ENCODE measurements at regions not wholly inside any gene's neighbourhood (a gene's known extent, or its start where the extent isn't known, plus 50 kb on each side); places are given as distances from the start of the nearest gene placed in this dataset.
A peak's percentile ranks its signal among the peaks of the same experiment; 100 is the strongest.
"Not testable (repeated sequence)": the region's sequence is repeated elsewhere in the genome, so short reads cannot be mapped to it uniquely, and the experiment has no call there.

DNA sequence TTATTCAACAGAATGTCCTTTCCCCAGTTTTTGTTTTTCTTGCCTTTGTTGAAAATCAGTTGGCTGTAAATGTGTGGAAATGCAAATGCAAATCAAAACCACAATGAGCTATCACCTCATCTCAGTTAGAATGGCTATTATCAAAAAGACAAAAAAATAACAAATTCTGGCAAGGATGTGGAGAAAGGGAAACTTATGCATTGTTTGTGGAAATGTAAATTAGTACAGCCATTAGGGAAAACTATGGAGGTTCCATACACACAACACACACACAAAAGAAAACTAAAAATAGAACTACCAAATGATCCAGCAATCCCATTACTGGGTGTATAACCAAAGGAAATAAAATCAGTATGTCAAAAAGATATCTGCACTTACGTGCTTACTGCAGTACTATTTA lies 518.8 kb upstream of the ATXN7L3B start:
- DNase-seq: no peak

DNA sequence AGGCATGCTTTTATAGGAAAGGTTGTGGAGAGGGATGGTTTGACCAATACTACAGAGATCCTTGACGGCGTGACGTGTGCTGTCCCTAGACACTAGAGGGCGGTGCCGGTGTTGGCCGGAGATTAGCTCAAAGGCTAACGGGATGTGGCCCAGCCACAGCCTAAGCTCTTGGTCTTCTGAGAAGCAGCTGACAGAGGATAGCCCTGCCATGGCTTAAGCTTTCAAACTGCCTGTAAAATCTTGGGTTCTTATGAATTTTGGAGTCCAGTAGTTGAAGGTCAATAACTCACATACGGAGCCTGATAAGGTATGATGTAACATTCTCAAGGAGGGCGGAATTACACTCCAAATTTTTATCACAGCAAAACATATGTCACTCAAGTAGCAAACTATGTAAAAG lies 515.7 kb upstream of the ATXN7L3B start:
- peak; percentile 27 for DNase-seq

DNA sequence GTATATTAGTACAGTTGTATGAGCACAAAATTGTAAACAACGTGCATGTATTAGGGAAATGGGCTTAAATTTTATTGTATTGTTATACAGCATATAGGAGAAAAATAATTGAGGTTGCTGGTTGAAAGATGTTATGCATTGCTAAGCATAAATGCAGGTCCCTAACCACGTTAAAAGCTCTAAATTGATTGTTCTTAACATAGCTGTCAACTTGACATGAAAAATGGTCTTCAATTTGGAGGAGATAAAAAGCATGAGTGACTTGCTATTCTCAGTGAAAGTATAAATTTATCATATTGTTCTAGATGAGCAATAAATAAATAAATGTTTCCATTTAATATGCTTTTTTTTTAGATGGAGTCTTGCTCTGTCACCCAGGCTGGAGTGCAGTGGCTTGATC lies 506.6 kb upstream of the ATXN7L3B start:
- DNase-seq: no peak

DNA sequence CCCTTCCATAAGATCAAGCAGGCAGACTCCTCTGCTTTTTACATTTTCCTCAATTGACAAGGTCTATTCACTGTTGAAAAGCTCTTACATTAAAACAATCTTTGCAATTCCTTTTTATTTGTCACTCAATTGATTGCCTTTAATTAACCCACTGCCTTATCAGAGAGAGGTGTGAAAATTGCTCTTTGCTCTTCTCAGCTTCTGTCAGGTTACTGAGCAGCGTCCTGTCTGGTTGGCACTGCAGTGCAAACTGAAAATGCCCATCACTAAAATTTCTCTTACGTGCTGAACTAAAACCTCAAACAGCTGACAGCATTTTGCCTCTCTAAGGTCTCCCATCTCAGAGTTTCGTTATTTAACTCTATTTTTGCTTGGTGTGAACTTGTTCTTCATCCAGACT lies 504.1 kb upstream of the ATXN7L3B start:
- no peak for DNase-seq

DNA sequence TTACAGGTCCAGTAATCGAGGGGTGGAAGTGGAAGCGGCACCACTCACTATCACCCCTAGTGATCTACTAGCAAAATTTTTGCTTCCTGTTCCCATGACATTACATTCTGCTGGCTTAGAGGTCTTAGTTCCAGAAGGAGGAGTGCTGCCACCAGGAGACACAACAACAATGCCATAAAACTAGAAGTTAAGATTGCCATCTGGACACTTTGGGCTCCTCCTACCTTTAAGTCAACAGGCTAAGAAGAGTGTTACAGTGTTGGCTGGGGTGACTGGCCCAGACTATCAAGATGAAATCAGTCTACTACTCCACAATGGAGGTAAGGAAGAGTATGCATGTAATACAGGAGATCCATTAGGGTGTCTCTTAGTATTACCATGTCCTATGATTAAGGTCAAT lies 498.5 kb upstream of the ATXN7L3B start:
- DNase-seq: not testable (repeated sequence)

DNA sequence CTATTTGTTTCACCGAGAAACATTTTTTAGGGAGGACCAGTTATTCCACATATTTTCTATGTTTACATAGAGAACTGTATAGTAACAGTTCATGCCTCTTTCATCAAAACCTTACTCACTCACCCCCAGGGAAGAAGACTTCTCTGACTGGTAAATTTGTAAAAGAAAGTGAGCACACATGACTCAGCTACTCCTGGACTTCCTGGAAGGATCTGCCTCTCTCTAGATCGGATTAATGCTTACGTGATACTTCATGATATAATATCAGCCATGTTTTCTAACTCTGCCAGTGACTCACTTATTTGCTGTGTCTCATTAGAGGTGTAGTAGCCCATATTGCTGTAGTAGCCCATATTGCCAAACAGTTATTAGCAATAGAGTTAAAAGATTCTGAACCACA lies 494.3 kb upstream of the ATXN7L3B start:
- no peak for DNase-seq

DNA sequence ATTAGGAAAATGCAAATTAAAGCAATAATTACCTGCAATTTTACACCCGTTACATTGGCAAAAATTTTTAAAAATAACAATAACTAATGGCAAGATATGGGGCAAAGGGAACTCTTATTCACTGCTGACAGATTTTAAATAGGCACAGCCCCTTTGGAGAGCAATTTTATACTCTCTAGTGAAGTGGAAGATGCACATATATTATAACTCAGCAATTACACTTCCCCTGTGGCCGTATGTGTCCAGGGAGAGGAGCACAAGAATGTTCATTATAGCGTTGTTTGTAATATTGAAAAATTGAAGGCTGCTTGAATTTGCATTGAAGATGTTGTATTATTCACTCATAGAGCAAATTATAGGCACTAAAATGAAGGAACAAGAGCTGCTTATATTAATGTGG lies 488.3 kb upstream of the ATXN7L3B start:
- DNase-seq: no peak

DNA sequence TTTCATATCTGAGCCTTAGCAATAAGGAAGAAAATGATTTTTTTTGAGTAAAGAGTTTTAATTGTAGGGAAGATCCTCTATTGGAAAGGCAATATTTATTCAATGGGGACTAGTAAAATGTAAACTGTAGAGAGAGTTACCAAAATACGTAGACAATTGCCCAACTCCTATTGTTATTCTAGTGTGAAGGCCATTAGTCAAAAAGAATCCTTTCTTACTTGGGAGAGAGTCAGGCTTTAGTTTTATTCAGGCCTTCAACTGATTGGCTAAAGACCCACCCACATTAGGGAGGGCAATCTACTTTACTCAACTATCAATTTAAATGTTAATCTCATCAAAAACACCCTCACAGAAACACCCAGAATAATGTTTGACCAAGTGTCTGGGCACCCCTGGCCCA lies 485.8 kb upstream of the ATXN7L3B start:
- DNase-seq: no peak

DNA sequence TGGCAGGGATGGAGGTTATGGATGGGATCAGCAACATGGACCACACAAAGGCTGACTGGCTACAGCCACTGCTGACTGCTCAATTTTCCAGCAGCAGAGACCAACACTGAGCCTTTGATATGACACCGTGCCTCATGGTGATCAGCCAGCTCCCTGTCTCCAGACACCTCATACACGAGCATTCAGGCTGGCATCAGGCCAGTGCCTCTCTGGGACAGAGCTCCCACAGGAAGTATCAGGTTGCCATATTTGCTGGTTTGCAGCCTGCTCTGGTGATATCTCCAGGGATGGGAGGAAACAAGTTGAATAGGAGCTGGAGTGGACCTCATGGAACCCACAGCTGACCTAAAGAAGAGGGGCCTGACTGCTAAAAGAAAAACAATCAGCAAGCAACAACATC lies 471.2 kb upstream of the ATXN7L3B start:
- DNase-seq: no peak

DNA sequence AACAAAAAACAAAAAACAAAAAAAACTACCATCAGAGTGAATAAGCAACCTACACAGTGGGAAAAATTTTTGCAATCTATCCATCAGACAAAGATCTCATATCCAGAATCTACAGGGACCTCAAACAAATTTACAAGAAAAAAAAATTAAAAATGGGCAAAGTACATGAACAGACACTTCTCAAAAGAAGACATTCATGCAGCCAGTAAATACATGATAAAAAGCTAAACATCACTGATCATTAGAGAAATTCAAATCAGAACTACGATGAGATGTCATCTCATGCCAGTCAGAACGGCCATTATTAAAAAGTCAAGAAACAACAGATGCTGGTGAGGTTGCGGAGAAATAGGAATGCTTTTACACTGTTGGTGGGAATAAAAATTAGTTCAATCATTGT lies 466.5 kb upstream of the ATXN7L3B start:
- DNase-seq: no peak

DNA sequence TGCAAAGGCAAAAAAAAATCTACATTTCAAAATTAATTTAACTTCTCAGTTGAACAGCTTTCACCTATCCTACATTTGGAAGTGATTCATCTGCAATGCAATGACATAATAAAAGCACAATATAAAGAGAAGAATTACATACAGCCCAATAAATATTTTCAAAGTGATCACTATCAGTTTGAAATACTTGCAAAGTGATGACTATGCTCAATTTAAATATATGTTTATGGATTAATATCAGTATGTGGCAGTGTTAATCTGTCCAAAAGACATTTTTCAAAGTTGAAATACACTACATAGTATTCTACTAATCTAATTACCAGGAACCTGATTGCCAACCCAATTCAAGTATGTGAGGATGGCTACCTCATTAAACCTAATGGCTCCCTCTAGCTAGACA lies 460.7 kb upstream of the ATXN7L3B start:
- no peak for DNase-seq

DNA sequence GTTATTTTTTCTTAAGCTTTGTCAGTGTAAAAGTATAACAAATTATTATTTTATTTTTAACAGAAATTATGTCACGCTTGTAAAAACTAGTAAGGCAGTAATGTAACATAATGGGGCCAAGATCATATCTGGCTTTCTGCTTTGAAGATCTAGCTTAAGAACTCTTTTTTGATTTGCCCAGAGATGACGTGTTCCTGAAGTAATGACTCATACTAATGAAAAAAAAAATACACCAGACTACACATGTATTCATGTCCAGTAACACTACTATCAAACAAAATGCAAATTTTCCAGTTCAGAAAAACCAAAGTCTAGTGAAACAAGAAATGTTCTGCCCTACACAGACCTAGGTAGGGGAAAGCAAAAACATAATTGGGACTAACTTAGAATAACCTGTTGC lies 432.2 kb upstream of the ATXN7L3B start:
- DNase-seq: no peak

DNA sequence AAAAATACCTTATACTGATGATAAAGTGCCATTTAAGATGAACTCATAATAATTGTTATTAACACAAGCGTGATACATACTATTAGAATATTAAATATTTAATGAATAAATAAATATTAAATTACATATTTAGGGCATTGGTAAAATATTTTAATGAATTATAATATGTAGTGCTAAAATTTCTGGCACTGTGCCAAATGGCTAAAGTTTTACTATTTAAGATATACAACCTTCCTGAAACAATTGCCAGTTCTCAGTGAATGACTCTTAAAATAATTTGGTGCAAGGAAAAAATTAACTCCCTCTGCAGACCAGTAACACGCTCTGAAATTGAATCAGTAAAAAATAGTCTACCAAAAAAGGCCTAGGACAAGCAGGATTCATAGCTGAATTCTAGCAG lies 428.9 kb upstream of the ATXN7L3B start:
- no peak for DNase-seq

DNA sequence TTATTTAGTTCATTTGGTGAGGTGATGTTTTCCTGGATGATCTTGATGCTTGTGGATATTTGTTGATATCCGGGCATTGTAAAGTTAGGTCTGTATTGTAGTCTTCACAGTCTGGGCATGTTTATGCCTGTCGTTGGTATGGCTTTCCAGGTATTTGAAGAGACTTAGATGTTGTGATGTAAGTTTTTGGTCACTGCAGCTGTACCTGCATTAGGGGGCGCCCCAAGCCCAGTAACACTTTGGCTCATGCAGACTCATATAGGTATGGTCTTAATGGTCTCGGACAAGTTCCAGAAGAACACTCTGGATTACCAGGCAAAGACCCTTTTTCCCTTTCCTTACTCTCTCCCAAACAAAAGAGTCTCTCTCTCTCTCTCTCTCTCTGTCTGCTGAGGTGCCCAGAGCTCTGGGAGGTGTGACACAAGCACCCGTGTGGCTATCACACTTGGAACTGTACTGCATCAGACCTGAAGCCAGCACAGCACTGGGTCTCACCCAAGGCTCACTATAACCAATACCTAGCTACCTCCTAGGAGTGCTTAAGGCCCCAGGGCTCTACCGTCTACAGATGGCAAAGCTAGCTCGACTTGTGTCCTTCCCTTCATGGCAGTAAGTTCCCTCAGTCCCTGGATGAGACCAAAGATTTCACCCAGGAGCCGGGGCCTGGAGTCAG lies 425.8 kb upstream of the ATXN7L3B start:
- DNase-seq: peak; percentile 43

DNA sequence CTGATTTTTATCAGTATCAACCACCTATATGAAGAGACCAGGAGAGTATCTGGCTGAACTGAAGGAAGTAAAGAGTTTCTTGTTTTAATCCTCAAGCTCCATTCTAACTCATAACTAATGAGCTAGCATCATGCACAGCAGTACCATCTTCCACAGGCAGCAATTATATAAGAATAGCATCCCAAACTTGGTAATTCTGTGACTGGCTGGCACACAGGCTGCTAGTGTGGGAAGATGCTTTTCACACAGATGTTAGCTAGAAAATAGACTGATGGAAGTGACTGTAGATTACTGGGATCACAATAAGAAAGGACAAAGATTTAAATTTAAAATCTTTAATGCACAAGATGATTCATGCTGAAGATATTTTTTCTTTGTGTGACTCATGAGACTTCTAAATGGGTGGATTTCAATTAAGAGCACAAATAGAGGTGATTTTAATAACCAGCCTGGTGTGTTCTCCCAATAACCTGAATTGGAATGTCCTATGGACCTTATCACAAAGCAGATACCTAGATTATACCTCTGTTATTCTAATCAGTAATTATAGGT lies 417.7 kb upstream of the ATXN7L3B start:
- no peak for DNase-seq

DNA sequence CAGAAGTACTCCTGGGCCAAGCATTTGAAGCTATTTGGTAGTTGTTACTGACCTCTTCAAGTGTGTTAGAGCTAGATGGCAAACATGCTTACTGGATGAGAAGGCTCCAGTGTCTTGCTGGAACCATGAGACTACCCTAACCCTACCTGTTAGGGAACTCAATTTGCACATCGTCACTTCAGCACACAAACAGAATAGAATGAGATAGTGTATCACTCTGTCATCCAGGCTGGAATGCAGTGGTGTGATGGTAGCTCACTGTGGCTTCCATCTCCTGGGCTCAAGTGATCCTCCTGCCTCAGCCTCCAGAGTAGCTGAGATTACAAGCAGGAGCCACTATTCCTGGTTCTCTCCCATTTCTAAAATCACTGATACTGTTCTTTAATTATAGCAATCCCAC lies 417.0 kb upstream of the ATXN7L3B start:
- DNase-seq: no peak

DNA sequence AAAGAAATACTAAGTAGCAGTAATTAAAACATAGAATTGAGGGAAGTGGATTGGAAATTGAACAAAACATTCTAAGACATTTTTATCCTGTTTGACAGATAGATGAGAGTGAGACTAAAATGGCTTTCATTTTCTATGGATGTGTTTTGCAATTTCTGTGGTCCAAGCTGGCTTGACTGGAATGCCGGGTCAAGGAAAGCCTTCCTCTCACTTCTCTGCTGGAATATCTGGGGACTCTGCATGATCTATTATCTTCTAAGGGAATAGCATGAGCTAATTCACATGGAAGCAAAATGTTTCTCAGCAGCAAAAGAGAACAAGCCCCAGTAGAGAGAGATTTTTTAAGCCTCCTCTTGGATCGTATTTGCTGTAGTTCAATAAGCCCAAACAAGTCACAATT lies 407.9 kb upstream of the ATXN7L3B start:
- no peak for DNase-seq

DNA sequence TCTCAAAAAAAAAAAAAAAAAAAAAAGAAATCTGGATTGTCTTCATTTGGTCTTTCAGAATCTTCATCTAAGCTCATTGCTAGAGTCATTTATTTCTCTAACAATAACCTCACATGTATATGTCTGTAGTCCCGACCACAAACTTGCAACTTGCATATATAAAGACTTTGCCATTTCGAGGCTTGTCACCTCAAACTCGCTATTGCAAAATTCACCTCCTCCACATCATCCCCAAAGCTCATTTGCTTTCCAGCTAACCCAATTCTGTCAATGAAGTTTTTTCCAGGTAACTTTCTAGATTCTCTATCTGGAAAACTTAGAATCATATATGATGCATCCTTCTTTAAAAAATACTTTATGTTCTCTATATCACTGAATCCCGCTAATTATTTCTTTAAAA lies 393.2 kb upstream of the ATXN7L3B start:
- DNase-seq: no peak

DNA sequence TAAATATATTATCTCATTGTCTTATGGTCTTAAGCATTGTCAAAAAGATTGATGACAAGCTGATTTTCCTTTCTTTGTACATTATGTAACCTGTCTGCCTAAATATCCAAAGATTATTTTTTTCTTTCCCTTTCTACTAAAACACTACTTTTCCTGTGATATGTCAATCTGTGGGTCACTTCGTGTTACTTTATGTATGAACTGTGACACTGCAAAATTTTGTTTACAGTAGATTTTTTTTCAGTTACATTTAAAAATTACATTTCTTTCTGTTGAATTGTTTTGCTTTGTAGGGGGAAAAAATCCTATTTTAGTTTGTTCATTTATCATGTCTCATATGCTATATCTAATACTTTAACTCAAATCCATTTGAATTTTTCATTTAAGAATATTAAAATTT lies 392.3 kb upstream of the ATXN7L3B start:
- DNase-seq: no peak

DNA sequence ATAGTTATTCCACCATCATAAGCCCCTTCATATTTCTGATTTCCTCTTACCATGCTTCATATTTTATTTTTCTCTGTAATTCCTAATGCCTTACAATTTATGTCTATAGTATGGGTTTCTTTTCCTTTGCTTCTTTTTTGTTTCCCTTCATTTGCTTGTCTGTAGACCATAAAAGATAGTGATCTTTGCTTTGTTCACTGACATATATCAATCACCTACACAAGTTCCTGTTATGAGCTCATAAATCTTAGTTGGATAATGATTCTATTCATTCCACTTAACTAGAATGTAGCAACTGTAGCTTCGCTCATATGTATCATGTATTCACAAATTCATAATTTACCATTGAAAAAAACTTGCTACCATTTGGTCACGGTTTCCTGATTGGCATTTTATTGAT lies 388.8 kb upstream of the ATXN7L3B start:
- no peak for DNase-seq

DNA sequence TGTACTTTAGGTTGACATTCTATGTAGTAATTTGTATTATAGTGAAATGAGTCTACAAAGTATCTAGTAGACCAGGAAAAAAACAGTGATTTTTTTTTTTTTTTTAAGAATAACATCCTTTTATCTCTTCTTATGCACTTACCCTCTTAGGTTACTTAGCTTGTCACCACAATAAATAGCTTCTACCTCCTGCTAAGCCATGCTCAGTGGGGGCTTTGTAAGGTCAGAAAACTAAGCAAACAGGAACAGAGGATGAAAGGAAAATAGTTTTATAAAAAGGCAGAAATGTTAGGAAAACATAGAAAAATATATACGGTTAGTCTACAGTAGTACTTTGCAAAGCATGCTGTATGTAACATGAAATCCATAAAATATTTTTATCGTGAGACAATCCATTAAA lies 385.3 kb upstream of the ATXN7L3B start:
- no peak for DNase-seq

DNA sequence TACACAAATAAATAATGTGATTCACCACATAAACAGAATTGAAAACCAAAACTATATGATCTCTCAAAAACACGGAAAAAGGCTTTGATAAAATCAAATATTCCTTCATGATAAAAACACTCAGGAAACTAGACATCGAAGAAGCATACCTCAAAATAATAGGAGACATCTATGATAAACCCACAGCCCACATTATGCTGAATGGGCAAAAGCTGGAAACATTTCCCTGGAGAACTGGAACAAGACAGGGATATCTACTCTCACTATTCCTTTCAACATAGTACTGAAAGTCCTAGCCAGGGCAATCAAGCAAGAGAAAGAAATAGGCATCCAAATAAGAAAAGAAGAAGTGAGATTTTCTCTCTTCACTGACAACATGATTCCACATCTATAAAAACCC lies 371.5 kb upstream of the ATXN7L3B start:
- DNase-seq: no peak

DNA sequence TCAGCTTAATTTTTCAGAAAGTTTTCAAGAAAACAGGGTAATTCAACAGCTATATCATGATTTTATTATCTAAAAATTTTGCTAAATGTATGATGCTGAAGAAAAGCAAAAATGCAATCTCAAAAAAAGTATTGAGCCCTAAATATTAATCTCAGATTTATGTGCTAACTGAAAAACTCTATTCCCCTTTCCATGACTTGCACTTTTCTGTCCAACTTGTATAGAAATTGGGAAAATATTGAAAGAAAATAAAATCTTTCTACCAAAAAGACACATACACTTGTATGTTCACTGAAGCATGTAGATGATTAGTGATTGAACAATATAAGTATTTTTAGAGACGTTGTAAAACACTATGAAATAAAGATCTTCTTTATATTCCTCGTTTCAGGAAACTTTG lies 368.0 kb upstream of the ATXN7L3B start:
- DNase-seq: no peak

DNA sequence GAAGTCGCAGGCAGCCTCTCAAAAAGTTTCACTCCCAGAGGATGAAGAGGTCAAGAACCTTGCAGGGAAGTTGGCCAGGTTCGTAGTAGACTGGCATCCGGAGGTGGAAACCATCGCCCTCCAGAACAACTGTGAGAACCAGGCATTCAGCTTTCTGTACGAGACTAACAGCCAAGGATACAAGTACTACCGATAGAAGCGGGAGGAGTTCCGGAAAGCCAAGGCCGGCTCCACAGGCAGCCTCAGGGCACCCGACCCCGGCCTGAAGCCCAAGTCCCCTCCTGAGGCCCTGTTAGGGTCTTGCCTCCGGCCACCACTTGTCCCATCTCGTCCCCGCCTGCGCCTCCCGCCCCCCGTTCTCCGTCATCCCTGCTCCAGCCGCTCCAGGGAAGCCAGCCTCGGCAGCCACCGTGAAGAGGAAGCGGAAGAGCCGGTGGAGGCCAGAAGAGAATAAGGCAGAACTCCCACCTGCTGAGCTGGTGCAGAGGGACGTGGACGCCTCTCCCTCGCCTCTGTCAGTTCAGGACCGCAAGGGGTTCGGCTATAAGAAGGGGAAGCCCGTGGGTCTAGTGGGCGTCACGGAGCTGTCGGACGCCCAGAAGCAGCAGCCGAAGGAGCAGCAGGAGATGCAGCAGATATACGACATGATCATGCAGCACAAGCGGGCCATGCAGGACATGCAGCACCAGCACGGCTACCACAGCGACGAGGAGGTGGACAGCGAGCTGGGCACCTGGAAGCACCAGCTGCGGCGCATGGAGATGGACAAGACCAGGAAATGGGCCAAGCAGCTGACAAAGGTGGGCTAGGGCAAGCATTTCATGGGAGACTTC lies 366.8 kb upstream of the ATXN7L3B start:
- no peak for DNase-seq
